Nephron progenitor cell (in vitro differentiated cells): ENCODE measurements at regions not wholly inside any gene's neighbourhood (a gene's known extent, or its start where the extent isn't known, plus 50 kb on each side); places are given as distances from the start of the nearest gene placed in this dataset.
A peak's percentile ranks its signal among the peaks of the same experiment; 100 is the strongest.

Source experiments
- DNase-seq: peaks from one replicate; pipeline ENCODE4 v3.0.0; 2021
- H3K27ac Mint-ChIP-seq: 2 replicates; pipeline ENCODE4 v1.8.0; 2021; ENCODE audit warnings: mild to moderate bottlenecking, moderate library complexity, mixed read lengths
- H3K27me3 Mint-ChIP-seq: 2 replicates; pipeline ENCODE4 v1.8.0; 2021; ENCODE audit warnings: mild to moderate bottlenecking, low read depth, mixed read lengths; ENCODE audit not compliant: poor library complexity
- H3K36me3 Mint-ChIP-seq: 2 replicates; pipeline ENCODE4 v1.8.0; 2021; ENCODE audit warnings: low read depth, mixed read lengths
- H3K4me1 Mint-ChIP-seq: 2 replicates; pipeline ENCODE4 v1.8.0; 2021; ENCODE audit warnings: mixed read lengths
- H3K4me3 Mint-ChIP-seq: 2 replicates; pipeline ENCODE4 v1.8.0; 2021; ENCODE audit warnings: mild to moderate bottlenecking, moderate library complexity, mixed read lengths
- H3K9me3 Mint-ChIP-seq: 2 replicates; pipeline ENCODE4 v1.8.0; 2021; ENCODE audit warnings: mild to moderate bottlenecking, moderate library complexity, mixed read lengths
- TF ChIP-seq, protein P1 (sequence below): fragments of 200-600 bp; sonication (generic); IDR thresholded peaks from 2 replicates; pipeline ENCODE4 v1.5.0; 2021; ENCODE audit warnings: antibody characterized with exemption

DNA sequence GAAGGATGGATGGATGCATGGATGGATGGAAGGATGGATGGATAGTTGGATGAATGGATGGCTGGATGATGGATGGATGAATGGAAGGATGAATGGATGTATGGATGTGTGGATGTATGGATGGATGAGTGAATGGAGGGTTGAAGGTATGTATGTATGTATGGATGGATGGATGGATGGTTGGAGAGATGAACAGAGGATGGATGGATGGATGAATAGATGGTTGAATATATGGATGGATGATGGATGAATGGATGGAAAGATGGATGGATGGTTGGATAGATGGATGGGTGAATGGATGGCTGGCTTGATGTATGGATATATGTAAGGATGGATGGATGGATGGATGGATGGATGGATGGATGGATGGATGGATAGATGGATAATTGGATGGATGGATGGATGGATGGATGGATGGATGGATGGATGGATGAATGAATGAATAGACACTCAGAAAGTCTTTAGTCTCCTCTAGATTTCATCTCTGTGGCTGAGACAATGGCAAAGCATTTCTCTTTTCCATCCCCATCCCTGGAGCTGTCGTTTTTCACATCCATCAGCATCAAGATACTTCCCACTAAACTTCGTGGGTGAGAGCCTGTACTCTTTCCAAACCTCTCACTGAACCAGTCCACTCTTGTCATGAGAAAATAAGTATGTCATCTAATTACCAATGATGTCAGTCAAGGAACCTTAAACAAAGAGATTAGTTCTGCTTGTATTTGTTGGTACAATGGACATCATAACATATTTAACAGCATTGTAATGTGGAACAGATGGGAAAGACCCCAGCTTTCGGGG, 74.8 kb upstream of the CLMN start:
- Mint-ChIP-seq H3K4me1 (no peaks in the 10 kb centered on the region), H3K27me3 (peaks cover 20% of the 10 kb centered on the region), H3K36me3 (no peaks in the 10 kb centered on the region), H3K27ac (no peak overlapping the region), H3K4me3 (no peak overlapping the region), H3K9me3 (no peaks in the 10 kb centered on the region)
- TF ChIP-seq, protein P1, sequence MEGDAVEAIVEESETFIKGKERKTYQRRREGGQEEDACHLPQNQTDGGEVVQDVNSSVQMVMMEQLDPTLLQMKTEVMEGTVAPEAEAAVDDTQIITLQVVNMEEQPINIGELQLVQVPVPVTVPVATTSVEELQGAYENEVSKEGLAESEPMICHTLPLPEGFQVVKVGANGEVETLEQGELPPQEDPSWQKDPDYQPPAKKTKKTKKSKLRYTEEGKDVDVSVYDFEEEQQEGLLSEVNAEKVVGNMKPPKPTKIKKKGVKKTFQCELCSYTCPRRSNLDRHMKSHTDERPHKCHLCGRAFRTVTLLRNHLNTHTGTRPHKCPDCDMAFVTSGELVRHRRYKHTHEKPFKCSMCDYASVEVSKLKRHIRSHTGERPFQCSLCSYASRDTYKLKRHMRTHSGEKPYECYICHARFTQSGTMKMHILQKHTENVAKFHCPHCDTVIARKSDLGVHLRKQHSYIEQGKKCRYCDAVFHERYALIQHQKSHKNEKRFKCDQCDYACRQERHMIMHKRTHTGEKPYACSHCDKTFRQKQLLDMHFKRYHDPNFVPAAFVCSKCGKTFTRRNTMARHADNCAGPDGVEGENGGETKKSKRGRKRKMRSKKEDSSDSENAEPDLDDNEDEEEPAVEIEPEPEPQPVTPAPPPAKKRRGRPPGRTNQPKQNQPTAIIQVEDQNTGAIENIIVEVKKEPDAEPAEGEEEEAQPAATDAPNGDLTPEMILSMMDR = no peak
- no peak for DNase-seq

DNA sequence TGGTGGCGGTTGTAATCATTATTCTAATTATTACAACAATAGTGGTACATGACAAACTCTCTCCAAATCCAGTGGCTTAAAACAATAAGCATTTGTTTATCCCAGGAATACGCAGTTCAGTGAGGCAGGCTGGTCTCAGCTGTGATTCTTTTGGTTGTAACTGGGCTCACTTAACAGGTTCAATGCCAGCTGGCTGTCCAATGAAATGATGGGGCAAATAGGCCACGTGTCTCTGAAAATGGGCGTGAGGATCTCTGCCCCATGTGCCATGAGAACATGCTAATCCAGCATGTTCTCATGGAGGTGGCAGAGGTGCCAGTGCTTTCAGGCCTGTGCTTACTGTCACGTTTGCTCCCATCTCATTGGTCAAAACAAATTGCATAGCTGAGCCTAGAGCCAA, 73.1 kb upstream of the CLMN start:
- no peak for DNase-seq
- Mint-ChIP-seq H3K27me3 (peaks cover 17% of the 10 kb centered on the region), H3K4me3 (no peak overlapping the region), H3K4me1 (no peaks in the 10 kb centered on the region), H3K9me3 (peaks cover 4% of the 10 kb centered on the region), H3K27ac (no peak overlapping the region), H3K36me3 (peaks cover 4% of the 10 kb centered on the region)
- TF ChIP-seq, protein P1 = no peak

DNA sequence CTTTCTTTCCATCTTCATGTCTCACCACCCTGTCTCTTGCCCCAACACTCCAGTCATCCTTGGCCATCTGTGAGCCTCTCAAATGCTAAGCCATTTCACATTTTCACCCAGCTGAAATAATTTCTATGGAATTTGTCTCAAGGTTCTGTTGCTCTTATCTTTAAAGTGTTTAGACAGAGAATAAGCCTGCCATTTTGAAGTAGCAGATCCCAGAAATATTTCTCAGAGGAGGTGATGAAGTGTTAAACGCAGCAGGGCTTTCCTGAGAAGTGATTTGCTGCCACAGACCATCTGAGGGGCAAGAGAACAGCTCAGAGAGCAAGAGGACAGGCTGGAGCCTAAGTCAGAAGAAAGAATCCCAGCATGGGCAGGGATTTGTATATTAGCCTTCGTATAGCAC, 71.6 kb upstream of the CLMN start:
- TF ChIP-seq, protein P1 = no peak
- Mint-ChIP-seq H3K9me3 (peaks cover 4% of the 10 kb centered on the region), H3K4me3 (no peak overlapping the region), H3K4me1 (no peaks in the 10 kb centered on the region), H3K27ac (no peak overlapping the region), H3K27me3 (peaks cover 16% of the 10 kb centered on the region), H3K36me3 (peaks cover 4% of the 10 kb centered on the region)
- DNase-seq = no peak

DNA sequence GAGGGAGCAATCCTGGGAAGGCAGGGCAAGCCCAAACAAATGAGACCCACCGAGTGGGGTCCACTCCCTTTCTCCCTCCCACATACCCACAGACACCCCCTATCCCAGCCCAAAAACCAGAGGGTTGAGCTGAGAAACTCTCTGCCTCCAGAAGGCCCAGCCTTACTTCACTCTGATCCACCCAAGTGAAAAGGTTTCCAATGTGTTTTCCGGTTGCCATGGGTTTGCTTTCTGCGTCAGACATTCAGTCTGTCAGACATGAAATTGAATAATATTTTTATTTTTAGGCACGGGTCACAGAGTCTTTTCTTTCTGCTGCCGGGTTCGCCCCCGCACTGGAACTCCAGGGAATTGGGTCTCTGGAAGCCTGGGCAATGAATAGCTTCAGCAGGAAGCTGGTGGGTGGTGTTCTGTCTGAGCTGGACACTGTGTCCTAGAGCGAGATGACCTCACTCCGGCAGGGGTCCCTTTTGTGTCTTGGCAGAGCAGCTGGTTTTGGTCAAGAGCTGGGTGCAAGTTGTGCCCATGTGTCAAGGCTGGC, 69.8 kb upstream of the CLMN start:
- no peak for DNase-seq
- no peak overlapping the region for H3K4me3 Mint-ChIP-seq
- H3K36me3 Mint-ChIP-seq = peaks cover 4% of the 10 kb centered on the region
- peaks cover 4% of the 10 kb centered on the region for H3K9me3 Mint-ChIP-seq
- no peak overlapping the region for H3K27ac Mint-ChIP-seq
- peaks cover 4% of the 10 kb centered on the region for H3K4me1 Mint-ChIP-seq
- peaks cover 14% of the 10 kb centered on the region for H3K27me3 Mint-ChIP-seq
- TF ChIP-seq, protein P1 = no peak

DNA sequence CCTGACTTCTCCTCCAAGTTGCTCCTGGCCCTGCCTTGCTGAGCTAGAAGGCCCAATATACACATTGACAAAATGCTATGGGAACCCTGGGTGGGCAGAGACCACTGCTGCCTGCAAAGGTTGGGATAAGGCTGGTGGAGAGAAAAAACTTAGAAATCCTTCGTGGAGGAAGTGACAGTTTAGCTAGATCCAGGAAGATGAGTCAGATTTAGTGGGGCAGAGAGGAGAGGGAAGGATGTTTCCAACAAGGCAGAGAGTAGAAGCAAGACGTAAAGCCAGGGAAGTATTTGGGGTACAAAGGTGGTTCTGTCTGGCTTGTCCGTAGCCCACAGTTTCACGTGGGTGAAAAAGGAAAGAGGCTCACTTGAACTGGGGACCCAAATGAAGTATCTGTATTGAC, 69.0 kb upstream of the CLMN start:
- TF ChIP-seq, protein P1 = no peak
- H3K27me3 Mint-ChIP-seq = peaks cover 12% of the 10 kb centered on the region
- H3K36me3 Mint-ChIP-seq = peaks cover 4% of the 10 kb centered on the region
- H3K9me3 Mint-ChIP-seq = peaks cover 4% of the 10 kb centered on the region
- H3K27ac Mint-ChIP-seq = peak overlapping the region; percentile 11
- DNase-seq = no peak
- no peak overlapping the region for H3K4me3 Mint-ChIP-seq
- H3K4me1 Mint-ChIP-seq = peaks cover 4% of the 10 kb centered on the region
